T-helper 22 cell (primary cell): ENCODE measurements at regions not wholly inside any gene's neighbourhood (a gene's known extent, or its start where the extent isn't known, plus 50 kb on each side); places are given as distances from the start of the nearest gene placed in this dataset.
"Not testable (repeated sequence)": the region's sequence is repeated elsewhere in the genome, so short reads cannot be mapped to it uniquely, and the experiment has no call there.

ENCODE experiments used
- DNase-seq: peaks from one replicate; pipeline ENCODE4 v3.0.0-alpha.2; 2020; ENCODE audit warnings: low read depth

GRCh38 chr1:30123896-30124295 is 599.5 kb downstream of the MATN1 start:
- no peak for DNase-seq

DNA sequence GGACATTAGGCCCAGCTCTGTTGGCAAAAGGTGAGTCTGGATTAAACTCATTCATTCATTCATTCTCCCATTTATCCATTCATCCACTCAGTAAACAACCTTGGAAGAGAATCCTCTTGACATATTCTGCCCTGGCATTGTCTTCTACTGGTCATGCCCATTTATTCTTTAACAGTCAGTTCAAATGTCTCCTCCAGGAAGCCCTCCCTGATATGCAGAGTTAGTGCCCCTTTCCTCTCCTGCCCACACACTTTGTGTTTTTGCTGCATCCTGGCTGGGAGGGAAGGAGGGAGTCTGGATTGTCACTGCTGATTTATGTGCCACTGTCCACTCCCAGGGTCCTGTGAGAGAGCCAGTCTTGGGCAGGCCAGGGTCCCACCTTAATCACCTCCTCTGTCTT is 600.3 kb downstream of the MATN1 start:
- no peak for DNase-seq

- DNase-seq, result no peak
Measured at GRCh38 chr1:30120245-30121000, 603.0 kb downstream of the MATN1 start.

DNA sequence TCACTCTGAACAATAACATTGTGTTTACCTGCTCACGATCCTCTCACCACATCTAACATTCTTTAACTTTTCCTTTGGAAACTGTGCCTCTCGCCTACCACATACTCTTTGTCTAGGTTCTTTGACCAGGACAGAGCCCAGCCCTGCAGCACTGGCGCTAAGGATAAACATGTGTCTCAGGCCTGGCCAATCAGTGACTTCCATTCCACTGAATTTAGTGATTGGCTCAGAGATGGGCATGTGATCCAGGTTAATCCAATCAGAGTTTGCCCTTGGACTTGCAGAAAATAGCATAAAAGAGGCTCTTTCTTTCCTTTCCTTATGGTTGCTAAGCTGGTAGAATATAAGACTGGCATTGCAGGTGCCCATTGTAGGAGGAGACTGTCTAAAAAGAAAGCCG is 605.7 kb downstream of the MATN1 start:
- no peak for DNase-seq

DNA sequence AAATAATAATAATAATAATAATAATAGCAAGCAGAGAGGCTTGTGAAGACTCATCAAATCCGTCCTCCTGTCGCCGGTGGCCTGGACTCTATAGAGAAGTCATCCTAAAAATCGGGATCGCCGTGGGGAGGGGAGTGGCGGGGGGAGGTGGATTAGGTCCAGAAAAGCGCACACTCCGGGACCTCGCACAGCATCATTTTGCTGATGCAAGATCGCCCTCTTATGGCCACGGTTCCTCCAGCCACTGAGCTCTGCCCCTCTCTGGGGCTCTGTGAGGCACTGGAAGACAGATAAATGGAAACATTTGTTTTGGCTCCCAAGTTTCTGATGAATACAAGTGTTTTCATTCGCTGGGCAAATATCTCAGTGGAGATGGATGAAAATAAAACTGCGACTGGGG is 612.0 kb downstream of the MATN1 start:
- no peak for DNase-seq

- DNase-seq, result no peak
Measured at GRCh38 chr1:30110846-30111245, 612.5 kb downstream of the MATN1 start.

DNA sequence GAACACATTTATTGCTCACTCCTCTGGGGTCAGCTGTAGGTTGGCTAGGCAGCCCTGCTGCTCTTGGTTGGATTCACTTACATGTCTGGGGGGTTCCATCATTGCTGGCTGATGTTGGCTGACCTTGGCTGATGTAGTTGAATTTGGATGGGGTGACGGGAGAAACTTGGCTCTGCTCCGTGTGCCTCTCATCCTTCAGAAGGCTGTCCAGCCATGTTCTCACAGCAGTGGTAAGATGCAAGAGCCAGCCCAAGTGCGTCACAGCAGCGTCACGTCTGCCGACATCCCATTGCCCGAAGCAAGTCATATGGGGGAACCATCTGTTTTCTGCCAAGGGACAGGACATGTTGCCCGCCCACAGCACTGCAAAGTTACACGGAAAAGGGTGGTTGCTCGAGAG is 613.5 kb downstream of the MATN1 start:
- no peak for DNase-seq

DNA sequence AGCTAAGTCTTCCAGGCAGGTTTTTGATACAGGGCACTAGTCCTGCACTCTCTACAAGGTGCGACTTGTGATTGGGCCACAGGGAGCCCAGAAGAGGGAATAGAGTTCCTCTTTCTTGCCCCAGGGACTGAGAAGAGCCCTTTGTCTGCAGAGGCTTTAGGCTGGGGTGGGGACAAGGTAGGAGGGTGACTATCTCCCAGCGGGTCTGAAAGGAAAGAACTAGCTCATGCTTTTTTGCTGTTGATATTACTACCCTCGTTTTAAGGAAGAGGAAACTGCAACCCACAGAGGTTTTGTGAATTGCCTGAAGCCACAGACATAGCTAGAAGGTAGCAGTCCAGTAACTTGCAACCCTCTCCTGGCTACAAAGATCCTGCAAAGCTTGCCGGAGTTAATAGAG is 615.2 kb downstream of the MATN1 start:
- no peak for DNase-seq

DNA sequence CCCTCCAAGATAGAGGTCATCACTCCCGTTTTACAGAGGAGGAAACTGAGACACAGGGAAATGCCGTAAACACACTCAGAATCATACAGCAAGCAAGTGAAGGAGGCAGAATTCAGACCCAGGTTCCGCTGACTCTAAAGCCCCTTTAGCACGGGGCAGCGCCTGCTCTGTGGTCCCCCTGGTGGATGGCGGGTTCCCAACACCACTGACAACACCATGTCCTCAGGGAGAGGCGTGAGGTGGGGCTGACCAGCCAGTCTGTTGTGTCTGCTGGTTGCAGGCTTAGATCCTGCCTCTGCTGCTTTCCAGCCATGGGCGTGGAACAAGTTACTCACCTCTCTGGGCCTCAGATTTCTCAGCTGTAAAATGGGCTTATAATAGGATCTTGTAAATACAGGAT is 617.3 kb downstream of the MATN1 start:
- no peak for DNase-seq

DNA sequence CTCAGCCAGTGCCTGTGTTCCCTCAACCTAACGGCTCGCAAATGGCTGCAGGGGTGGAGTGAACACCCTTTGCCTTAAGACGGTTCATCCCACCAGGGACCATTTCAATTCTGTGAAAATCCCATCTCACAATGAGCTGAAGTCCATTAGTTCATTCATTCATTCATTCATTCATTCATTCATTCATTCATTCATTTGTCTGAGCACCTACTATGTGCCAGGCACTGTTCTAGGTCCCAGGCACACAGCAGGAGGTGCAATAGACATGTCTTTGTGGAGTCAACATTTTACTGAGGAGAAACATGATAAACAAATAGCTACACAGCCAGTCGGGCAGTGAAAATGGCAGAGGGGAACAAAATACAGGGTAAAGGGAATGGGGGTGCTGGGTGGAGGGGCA is 618.8 kb downstream of the MATN1 start:
- DNase-seq, result no peak

- no peak for DNase-seq
Measured at GRCh38 chr1:30103708-30104411, 619.5 kb downstream of the MATN1 start.

DNA sequence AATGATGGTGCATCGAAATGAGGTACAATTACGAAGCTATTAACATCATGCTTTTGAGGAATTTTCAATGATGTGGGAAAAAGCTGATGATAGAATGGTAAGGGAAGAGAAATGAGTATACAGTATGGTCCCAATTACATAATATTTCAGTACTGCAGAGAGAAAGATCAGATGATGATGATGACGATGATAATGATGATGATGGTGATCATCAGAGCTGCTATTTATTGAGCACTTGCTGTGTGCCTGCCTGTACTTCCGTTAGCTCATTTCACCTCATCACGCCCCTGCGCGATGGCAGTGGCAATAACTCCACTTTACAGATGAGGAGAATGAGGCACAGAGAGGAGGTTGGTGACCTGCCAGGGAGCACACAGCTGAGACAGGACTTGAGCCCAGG is 620.8 kb downstream of the MATN1 start:
- DNase-seq, result no peak

GRCh38 chr1:30101487-30102227 is 621.7 kb downstream of the MATN1 start:
- no peak for DNase-seq

DNA sequence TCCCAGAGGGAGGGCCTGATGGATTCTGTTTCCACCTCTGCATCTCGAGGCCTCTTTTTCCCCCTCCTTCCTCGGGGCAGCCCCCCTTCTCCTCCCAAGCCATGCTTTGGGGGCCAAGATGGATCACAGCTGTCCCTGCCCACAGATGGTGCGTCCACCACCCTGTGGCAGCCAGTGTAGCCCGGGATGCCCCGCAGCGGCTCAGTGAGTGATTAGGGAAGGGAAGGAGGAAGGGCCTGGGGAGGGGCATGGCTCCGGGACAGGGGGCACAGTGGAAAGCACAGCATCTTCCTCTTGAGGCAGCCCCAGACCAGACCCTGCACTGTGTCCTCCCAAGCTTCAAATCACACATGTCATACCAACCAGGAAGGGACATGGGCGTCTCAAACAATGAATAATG is 622.4 kb downstream of the MATN1 start:
- no peak for DNase-seq

GRCh38 chr1:30100524-30100862 is 622.9 kb downstream of the MATN1 start:
- DNase-seq, result no peak

DNA sequence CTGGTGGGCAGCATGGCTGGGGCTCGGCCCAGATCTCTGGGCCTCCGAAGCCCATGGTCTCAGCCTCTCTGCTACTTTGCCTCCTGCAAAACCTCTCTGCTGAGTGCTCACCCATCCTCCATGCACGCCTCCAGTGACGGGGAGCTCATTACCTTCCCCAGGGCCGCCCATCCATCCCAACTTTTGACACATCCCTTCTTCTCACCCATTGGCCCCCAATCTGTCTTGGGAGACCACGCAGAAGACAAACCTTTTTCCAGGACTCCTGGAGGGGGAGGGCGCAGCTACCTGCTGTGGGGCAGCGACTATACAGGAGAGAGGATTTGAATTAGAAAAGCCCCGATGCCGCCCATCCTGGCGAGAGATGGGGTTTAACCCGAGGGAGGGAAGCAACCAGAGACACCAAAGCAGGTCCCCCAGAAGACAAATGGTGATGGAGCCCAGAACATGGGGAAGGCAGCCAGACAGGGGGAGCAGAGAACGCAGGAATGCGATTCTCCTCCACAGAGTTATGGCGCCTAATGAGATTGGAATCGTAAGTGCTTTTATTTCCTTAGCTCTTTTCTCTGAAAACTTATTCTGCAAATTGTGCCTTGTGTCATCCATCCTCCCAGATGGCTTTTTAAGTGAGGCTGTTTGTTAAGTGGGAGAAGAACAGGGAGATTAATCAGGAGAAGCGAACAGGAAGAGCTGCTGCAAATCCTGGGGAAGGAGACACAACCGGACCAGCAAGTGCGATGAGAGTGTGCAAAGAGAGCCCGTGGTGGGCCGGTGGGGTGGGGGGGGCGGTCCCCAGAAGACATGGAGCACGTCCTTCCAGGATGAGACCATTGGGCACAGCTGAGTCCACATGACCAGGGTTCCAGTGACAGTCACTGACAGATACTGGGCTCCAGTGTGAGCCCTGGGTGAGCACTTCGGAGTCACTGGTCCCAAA is 623.5 kb downstream of the MATN1 start:
- DNase-seq, result no peak

GRCh38 chr1:30097851-30098250 is 625.5 kb downstream of the MATN1 start:
- not testable (repeated sequence) for DNase-seq

DNA sequence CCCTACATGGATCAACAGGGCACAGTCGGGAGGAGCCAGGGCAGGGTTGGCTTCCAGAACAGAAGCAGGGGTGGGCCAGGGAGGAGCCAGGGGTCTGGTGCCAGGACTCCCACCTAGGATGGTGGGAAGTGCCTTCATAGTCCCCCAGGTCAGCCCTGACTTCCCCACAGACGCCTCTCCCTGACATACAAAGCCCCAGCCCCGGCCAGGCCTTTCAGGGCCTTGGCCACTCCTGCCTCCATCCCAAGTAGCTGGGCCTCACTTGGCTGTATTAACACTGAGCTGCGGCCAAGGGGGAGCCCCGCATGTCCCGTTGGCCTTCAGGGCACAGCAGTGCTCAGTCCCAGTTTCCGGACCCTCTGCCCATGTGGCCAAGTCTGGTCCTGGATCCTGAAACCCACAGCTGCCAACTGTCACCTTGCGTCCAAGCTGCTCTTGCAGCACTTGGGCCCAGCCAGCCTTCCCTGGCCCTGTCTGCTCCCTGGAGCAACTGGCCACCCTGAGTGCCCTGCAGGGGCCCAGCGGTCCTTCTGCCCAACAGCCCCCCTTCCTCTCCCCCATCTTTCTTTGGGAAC is 627.8 kb downstream of the MATN1 start:
- DNase-seq, result no peak

DNA sequence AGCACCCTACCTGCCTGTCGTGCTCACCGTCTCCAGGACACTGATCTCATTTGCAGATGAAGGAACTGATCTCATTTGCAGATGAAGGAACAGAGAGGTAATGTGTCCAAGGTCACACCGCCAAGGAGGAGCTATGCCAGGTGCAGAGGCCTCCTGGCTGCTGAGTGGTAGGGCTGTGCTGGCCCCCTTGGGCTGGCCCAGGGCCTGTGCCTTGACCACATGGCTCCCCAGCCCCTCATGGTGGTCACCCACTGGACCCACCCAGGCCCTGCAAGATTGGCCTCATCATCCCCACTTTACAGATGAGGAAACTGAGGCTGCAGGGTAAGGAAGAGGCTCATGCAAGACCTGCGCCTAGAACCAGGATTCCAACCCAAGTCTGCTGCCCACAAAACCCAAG is 628.3 kb downstream of the MATN1 start:
- no peak for DNase-seq

DNA sequence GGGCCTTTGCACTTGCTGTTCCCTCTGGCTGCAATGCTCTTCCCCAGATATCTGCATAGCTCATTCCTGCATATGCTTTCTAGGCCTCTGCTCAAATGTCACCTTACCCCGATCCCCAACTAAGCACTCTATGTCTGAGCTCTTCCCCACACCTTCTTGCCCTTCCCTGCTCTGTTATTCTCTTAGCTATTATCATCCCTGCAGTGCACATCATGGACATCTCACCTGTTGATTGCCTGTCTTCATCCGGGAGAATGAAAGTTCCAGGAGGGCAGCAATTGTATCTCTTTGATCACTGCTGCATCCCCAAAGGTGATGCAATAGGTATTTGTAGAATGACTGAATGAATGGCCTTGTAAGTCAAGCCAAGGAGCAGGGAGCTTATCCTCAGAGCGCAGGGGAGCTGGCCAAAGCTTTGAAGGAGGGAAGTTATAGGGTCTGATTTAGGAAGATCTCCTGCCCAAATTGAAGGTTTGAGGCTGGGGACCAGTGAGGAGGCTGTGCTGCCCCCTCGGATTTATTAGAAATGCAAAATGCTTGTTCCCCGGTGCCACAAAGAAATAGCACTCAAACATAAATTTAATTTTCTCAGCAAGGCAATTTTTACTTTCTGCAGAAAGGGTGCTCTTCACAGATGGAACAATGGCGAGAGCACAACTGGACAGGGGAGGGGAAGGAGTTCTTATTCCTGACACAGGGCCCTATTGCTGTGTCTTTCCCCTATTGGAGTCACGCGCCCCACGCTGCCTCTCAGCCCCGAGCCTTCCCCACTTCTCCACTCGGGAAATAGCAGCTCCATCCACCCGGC is 631.1 kb downstream of the MATN1 start:
- no peak for DNase-seq
